IMR-90 (cell line): ENCODE measurements at regions not wholly inside any gene's neighbourhood (a gene's known extent, or its start where the extent isn't known, plus 50 kb on each side); places are given as distances from the start of the nearest gene placed in this dataset.

ENCODE experiments used
- ATAC-seq: fragments of 200-7000 bp; cut with Tn5 transposase; 2 replicates; pipeline ENCODE4 v1.9.1; 2020; ENCODE audit warnings: low read depth, mild to moderate bottlenecking, moderate library complexity
- BruUV-seq: library from RNA; stranded (reverse); fragments of 400-500 nt; replicated peaks from 2 replicates; lab custom pipeline; 2021; lab: Mats Ljungman, UMichigan
- CTCF ChIA-PET: fragments of 300-600 bp; formaldehyde crosslinking; extraction: SDS; loops from one replicate; lab custom pipeline; 2021; ENCODE audit warnings: antibody characterized with exemption; lab: Yijun Ruan, JAX
- POLR2A ChIA-PET: fragments of 300-600 bp; sonication (Branson Sonifier 250); formaldehyde crosslinking; loops from one replicate; lab custom pipeline; 2022; ENCODE audit warnings: antibody characterized with exemption; ENCODE audit not compliant: unreplicated experiment; lab: Charles Lee
- DNase-seq: peaks from one replicate; pipeline ENCODE4 v3.0.0; 2013
- H2AFZ ChIP-seq: replicated peaks from 2 replicates; pipeline ENCODE3; 2013; ENCODE audit warnings: low read length, mild to moderate bottlenecking; ENCODE audit not compliant: poor library complexity
- H2AK5ac ChIP-seq: 2 replicates; pipeline ENCODE4 v1.6.1; 2013; ENCODE audit warnings: low read depth, low read length, inconsistent platforms
- H2AK9ac ChIP-seq: replicated peaks from 2 replicates; pipeline ENCODE3; 2013; ENCODE audit warnings: mild to moderate bottlenecking, low read depth, low read length, moderate library complexity; ENCODE audit not compliant: poor library complexity
- H2BK120ac ChIP-seq: 2 replicates; pipeline ENCODE4 v1.6.1; 2013; ENCODE audit warnings: low read depth, low read length, inconsistent platforms
- H2BK15ac ChIP-seq: 3 replicates; pipeline ENCODE4 v1.6.1; 2013; ENCODE audit warnings: low read depth, low read length, inconsistent platforms
- H2BK20ac ChIP-seq: 2 replicates; pipeline ENCODE4 v1.6.1; 2013; ENCODE audit warnings: low read depth, mild to moderate bottlenecking, inconsistent platforms, low read length, moderate library complexity
- H2BK5ac ChIP-seq: 2 replicates; pipeline ENCODE4 v1.6.1; 2013; ENCODE audit warnings: mild to moderate bottlenecking, low read depth, low read length, inconsistent platforms; ENCODE audit not compliant: poor library complexity, severe bottlenecking
- H3K14ac ChIP-seq: replicated peaks from 2 replicates; pipeline ENCODE4 v1.6.1; 2013; ENCODE audit warnings: low read depth, low read length, inconsistent platforms
- H3K18ac ChIP-seq: 2 replicates; pipeline ENCODE4 v1.6.1; 2013; ENCODE audit warnings: low read depth, low read length, control low read depth
- H3K23ac ChIP-seq: 2 replicates; pipeline ENCODE4 v1.6.1; 2013; ENCODE audit warnings: low read depth, low read length, inconsistent platforms
- H3K27ac ChIP-seq: 2 replicates; pipeline ENCODE4 v1.5.1; 2013; ENCODE audit warnings: mild to moderate bottlenecking, control low read depth, low read length; ENCODE audit not compliant: insufficient read depth
- H3K27me3 ChIP-seq: 2 replicates; pipeline ENCODE4 v1.6.1; 2013; ENCODE audit warnings: low read length; ENCODE audit not compliant: control insufficient read depth, insufficient read depth
- H3K36me3 ChIP-seq: 2 replicates; pipeline ENCODE4 v1.6.1; 2013; ENCODE audit warnings: low read length, mixed read lengths; ENCODE audit not compliant: control insufficient read depth, insufficient read depth
- H3K4ac ChIP-seq: 2 replicates; pipeline ENCODE4 v1.6.1; 2013; ENCODE audit warnings: low read depth, low read length, inconsistent platforms
- H3K4me1 ChIP-seq: 2 replicates; pipeline ENCODE4 v1.6.1; 2013; ENCODE audit warnings: low read length, mixed read lengths; ENCODE audit not compliant: control insufficient read depth, insufficient read depth
- H3K4me2 ChIP-seq: 2 replicates; pipeline ENCODE4 v1.6.1; 2013; ENCODE audit warnings: low read depth, mild to moderate bottlenecking, control low read depth, low read length, moderate library complexity
- H3K4me3 ChIP-seq: 2 replicates; pipeline ENCODE4 v1.5.1; 2013; ENCODE audit warnings: low read depth, mild to moderate bottlenecking, control low read depth, low read length, moderate library complexity; ENCODE audit not compliant: insufficient read depth
- H3K56ac ChIP-seq: 2 replicates; pipeline ENCODE4 v1.6.1; 2013; ENCODE audit warnings: low read length, inconsistent platforms; ENCODE audit not compliant: insufficient read depth; ENCODE audit errors: extremely low read depth
- H3K79me1 ChIP-seq, 2 experiments: 2 replicates each; pipeline ENCODE4 v1.6.1; 2013; ENCODE audit warnings: low read length in 2 of 2, inconsistent platforms in 1 of 2, low read depth in 1 of 2
- H3K9ac ChIP-seq: 2 replicates; pipeline ENCODE4 v1.6.1; 2013; ENCODE audit warnings: low read depth, low read length, control low read depth
- H3K9me1 ChIP-seq: 2 replicates; pipeline ENCODE4 v1.6.1; 2013; ENCODE audit warnings: low read length, inconsistent platforms; ENCODE audit not compliant: insufficient read depth
- H3K9me3 ChIP-seq: 2 replicates; pipeline ENCODE4 v1.6.1; 2013; ENCODE audit warnings: low read length; ENCODE audit not compliant: control insufficient read depth, insufficient read depth
- H4K20me1 ChIP-seq: 2 replicates; pipeline ENCODE4 v1.6.1; 2013; ENCODE audit warnings: low read length, inconsistent platforms; ENCODE audit not compliant: insufficient read depth
- H4K5ac ChIP-seq: 2 replicates; pipeline ENCODE4 v1.6.1; 2013; ENCODE audit warnings: mild to moderate bottlenecking, low read depth, low read length, control low read depth
- H4K8ac ChIP-seq, 2 experiments: 2 replicates each; pipeline ENCODE4 v1.6.1; 2013; ENCODE audit warnings: low read depth in 2 of 2, low read length in 2 of 2, control low read depth in 1 of 2, inconsistent platforms in 1 of 2
- H4K91ac ChIP-seq: 2 replicates; pipeline ENCODE4 v1.6.1; 2013; ENCODE audit warnings: low read depth, low read length, inconsistent platforms; ENCODE audit not compliant: insufficient read depth
- BHLHE40 ChIP-seq: fragments of 150-350 bp; IDR thresholded peaks from 2 replicates; pipeline ENCODE4 v1.6.1; 2016; ENCODE audit warnings: mild to moderate bottlenecking, low read depth, low read length
- CEBPB ChIP-seq: IDR thresholded peaks from 2 replicates; pipeline ENCODE4 v1.6.1; 2012; ENCODE audit warnings: low read depth, low read length, improper control_type of control experiment
- CHD1 ChIP-seq: IDR thresholded peaks from 2 replicates; pipeline ENCODE4 v1.6.1; 2012; ENCODE audit warnings: low read depth, low read length, improper control_type of control experiment
- CTCF ChIP-seq: conservative IDR thresholded peaks from 2 replicates; pipeline ENCODE4 v1.5.1; 2012; ENCODE audit warnings: mild to moderate bottlenecking, low read depth, low read length, improper control_type of control experiment
- ELK1 ChIP-seq: fragments of 150-350 bp; IDR thresholded peaks from 2 replicates; pipeline ENCODE4 v1.6.1; 2016; ENCODE audit warnings: low read depth, mild to moderate bottlenecking, low read length, moderate library complexity, borderline replicate concordance
- FOS ChIP-seq: fragments of 150-350 bp; IDR thresholded peaks from 2 replicates; pipeline ENCODE4 v1.6.1; 2016; ENCODE audit warnings: low read depth, low read length
- MAFK ChIP-seq: IDR thresholded peaks from 2 replicates; pipeline ENCODE4 v1.6.1; 2012; ENCODE audit warnings: low read depth, low read length, improper control_type of control experiment
- MAZ ChIP-seq: IDR thresholded peaks from 2 replicates; pipeline ENCODE4 v1.6.1; 2012; ENCODE audit warnings: low read depth, mild to moderate bottlenecking, low read length, improper control_type of control experiment, moderate library complexity, borderline replicate concordance
- MXI1 ChIP-seq: IDR thresholded peaks from 2 replicates; pipeline ENCODE4 v1.6.1; 2012; ENCODE audit warnings: low read depth, mild to moderate bottlenecking, low read length, moderate library complexity, borderline replicate concordance
- NFE2L2 ChIP-seq: fragments of 150-350 bp; IDR thresholded peaks from 2 replicates; pipeline ENCODE4 v1.6.1; 2016; ENCODE audit warnings: low read depth, mild to moderate bottlenecking, low read length
- POLR2A ChIP-seq: IDR thresholded peaks from 2 replicates; pipeline ENCODE4 v1.6.1; 2012; ENCODE audit warnings: mild to moderate bottlenecking, low read depth, low read length
- RAD21 ChIP-seq: IDR thresholded peaks from 2 replicates; pipeline ENCODE4 v1.6.1; 2012; ENCODE audit warnings: low read length, improper control_type of control experiment
- RCOR1 ChIP-seq: IDR thresholded peaks from 2 replicates; pipeline ENCODE4 v1.6.1; 2012; ENCODE audit warnings: mild to moderate bottlenecking, low read length, improper control_type of control experiment; ENCODE audit not compliant: insufficient replicate concordance
- RFX5 ChIP-seq: IDR thresholded peaks from 2 replicates; pipeline ENCODE4 v1.8.0; 2012; ENCODE audit warnings: low read depth, mild to moderate bottlenecking, low read length, moderate library complexity
- SMC3 ChIP-seq: fragments of 150-350 bp; IDR thresholded peaks from 2 replicates; pipeline ENCODE4 v1.6.1; 2016; ENCODE audit warnings: low read depth, mild to moderate bottlenecking, antibody characterized with exemption, low read length, moderate library complexity
- USF2 ChIP-seq: fragments of 150-350 bp; IDR thresholded peaks from 2 replicates; pipeline ENCODE4 v1.6.1; 2017; ENCODE audit warnings: mild to moderate bottlenecking, antibody characterized with exemption, low read length, low read depth
- WGBS, 2 experiments: methylation state at CpG; one replicate each; pipeline versions ENCODE4 v1.1.5 to v1.1.7; 2013; ENCODE audit warnings: missing lambda C conversion rate in 2 of 2; ENCODE audit not compliant: insufficient read length in 1 of 2; ENCODE audit errors: extremely low coverage in 2 of 2; 5-methylcytosine and 5-hydroxymethylcytosine counted together
- dilution Hi-C: fragments of 300-500 bp; cut with HindIII; formaldehyde crosslinking; loops from one replicate; pipeline ENCODE4 v1.14.3; 2018; ENCODE audit warnings: low sequenced_read_pairs; ENCODE audit not compliant: unreplicated experiment
- in situ Hi-C: fragments of 300-500 bp; cut with MboI; formaldehyde crosslinking; loops from 3 replicates; pipeline ENCODE4 v1.14.3; 2019; ENCODE audit warnings: low sequenced_read_pairs, inconsistent platforms, mixed read lengths
- intact Hi-C: fragments of 100-400 bp; cut with micrococcal nuclease; formaldehyde crosslinking; loops from 2 replicates; pipeline ENCODE4 v1.10.0; 2022

- Histone ChIP-seq H4K8ac (no peak overlapping the region), H2BK5ac (no peak overlapping the region), H2AFZ (no peak overlapping the region), H4K20me1 (no peaks in the 10 kb centered on the region; the same call in 1 of the 2 replicates), H4K91ac (no peak overlapping the region), H2AK5ac (peak overlapping the region; percentile 64; the same call in 1 of the 2 replicates), H3K9me3 (no peaks in the 10 kb centered on the region), H3K79me1 (no peaks in the 10 kb centered on the region; a peak in 1 of 4 replicates), H2BK15ac (peak overlapping the region; percentile 52; the same call in 1 of the 3 replicates), H3K36me3 (no peaks in the 10 kb centered on the region), H3K9me1 (peaks cover 7% of the 10 kb centered on the region), H3K23ac (no peak overlapping the region), H3K4me3 (no peak overlapping the region), H3K9ac (no peak overlapping the region), H4K5ac (no peak overlapping the region), H2BK120ac (no peak overlapping the region), H2AK9ac (no peak overlapping the region), H3K56ac (no peak overlapping the region), H3K18ac (peak overlapping the region; percentile 37; the same call in 1 of the 2 replicates), H3K4ac (no peak overlapping the region), H3K27ac (no peak overlapping the region), H2BK20ac (peak overlapping the region; percentile 51; the same call in 1 of the 2 replicates), H3K27me3 (no peaks in the 10 kb centered on the region), H3K4me2 (no peak overlapping the region), H3K4me1 (peaks cover 10% of the 10 kb centered on the region), H3K14ac (no peak overlapping the region)
- ATAC-seq (no peak), DNase-seq (no peak)
- no peak for TF ChIP-seq RAD21
- no peak for TF ChIP-seq RCOR1
- TF ChIP-seq USF2 = no peak
- no peak for TF ChIP-seq SMC3
- TF ChIP-seq NFE2L2 = no peak
- TF ChIP-seq MXI1 = no peak
- TF ChIP-seq ELK1 = no peak
- TF ChIP-seq POLR2A = no peak
- TF ChIP-seq FOS = no peak
- TF ChIP-seq CHD1 = no peak
- TF ChIP-seq RFX5 = no peak
- TF ChIP-seq MAFK = no peak
- no peak for TF ChIP-seq BHLHE40
- no peak for TF ChIP-seq MAZ
- no peak for TF ChIP-seq CEBPB
- TF ChIP-seq CTCF = no peak
- dilution Hi-C loops = no loop called here
- no TSS peak for BruUV-seq
- ChIA-PET CTCF (no interaction called here), POLR2A (no interaction called here)
- in situ Hi-C loops = no loop called here
- intact Hi-C loops = no loop called here
- 100% methylated on average over 1 of the region's 12 CpGs; no CpG with 5 or more reads in 1 of the 2 experiments for WGBS, 2 experiments
Measured at GRCh38 chr20:50265245-50265946, 74.8 kb downstream of the CEBPB start.
